ENCODE measurements at regions not wholly inside any gene's neighbourhood (a gene's known extent, or its start where the extent isn't known, plus 50 kb on each side); places are given as distances from the start of the nearest gene placed in this dataset.
A peak's percentile ranks its signal among the peaks of the same experiment; 100 is the strongest.
"Not testable (repeated sequence)": the region's sequence is repeated elsewhere in the genome, so short reads cannot be mapped to it uniquely, and the experiment has no call there.

- H3K27ac Mint-ChIP-seq = no peak overlapping the region
- Histone ChIP-seq H3K4me3 (ENCODE audit: low read length in 2 of 2) (no peak overlapping the region), H3K4me1 (ENCODE audit: insufficient read depth, low read length) (no peaks in the 10 kb centered on the region), H3K27me3 (ENCODE audit: insufficient read depth, low read length) (no peaks in the 10 kb centered on the region), H3K27ac (ENCODE audit: low read depth, low read length) (no peak overlapping the region), H3K9me3 (ENCODE audit: control insufficient read depth in 1 of 2, low read length in 2 of 2) (no peaks in the 10 kb centered on the region), H3K36me3 (ENCODE audit: insufficient read depth, low read length) (no peaks in the 10 kb centered on the region)
- no peak overlapping the region for H3K4me3 Mint-ChIP-seq
- H3K4me1 Mint-ChIP-seq = no peaks in the 10 kb centered on the region
- intact Hi-C loops (cut with micrococcal nuclease) = no loop called here
- no peaks in the 10 kb centered on the region for H3K36me3 Mint-ChIP-seq
- POLR2A ChIA-PET (ENCODE audit: partially characterized antibody) = no interaction called here
- no peak for DNase-seq
- no peaks in the 10 kb centered on the region for H3K27me3 Mint-ChIP-seq
- H3K9me3 Mint-ChIP-seq = peaks cover 0 to 19% (median 10%) of the 10 kb centered on the region in 8 donors
- CTCF ChIA-PET (ENCODE audit: partially characterized antibody) = interaction anchor here (0.6 kb wide), 1 partner anchor 1034 kb away, joined by 3 read pairs; no protein-coding TSS in a partner anchor
These were observed 1641.9 kb upstream of the PIK3C3 start for GRCh38 chr18:40313030-40313642.

- H3K4me1 Mint-ChIP-seq = no peaks in the 10 kb centered on the region
- peaks cover 0 to 17% (median 10%) of the 10 kb centered on the region in 8 donors for H3K9me3 Mint-ChIP-seq
- H3K36me3 Mint-ChIP-seq = no peaks in the 10 kb centered on the region
- Histone ChIP-seq H3K27ac (ENCODE audit: low read depth, low read length) (no peak overlapping the region), H3K36me3 (ENCODE audit: insufficient read depth, low read length) (no peaks in the 10 kb centered on the region), H3K27me3 (ENCODE audit: insufficient read depth, low read length) (no peaks in the 10 kb centered on the region), H3K4me3 (ENCODE audit: low read length in 2 of 2) (no peak overlapping the region), H3K4me1 (ENCODE audit: insufficient read depth, low read length) (no peaks in the 10 kb centered on the region), H3K9me3 (ENCODE audit: control insufficient read depth in 1 of 2, low read length in 2 of 2) (peaks cover 0 to 12% of the 10 kb centered on the region in 2 donors)
- ChIA-PET CTCF (ENCODE audit: partially characterized antibody) (no interaction called here), POLR2A (ENCODE audit: partially characterized antibody) (no interaction called here)
- no peak for DNase-seq
- intact Hi-C loops (cut with micrococcal nuclease) = no loop called here
- no peak overlapping the region for H3K4me3 Mint-ChIP-seq
- H3K27me3 Mint-ChIP-seq = no peaks in the 10 kb centered on the region
- H3K27ac Mint-ChIP-seq = no peak overlapping the region
These were observed 1647.4 kb upstream of the PIK3C3 start for GRCh38 chr18:40307627-40308026.

- intact Hi-C loops (cut with micrococcal nuclease) = no loop called here
- no peak for DNase-seq
- no peaks in the 10 kb centered on the region for H3K4me1 ChIP-seq (ENCODE audit: insufficient read depth, low read length)
- no peaks in the 10 kb centered on the region for H3K27me3 Mint-ChIP-seq
- CTCF ChIA-PET (ENCODE audit: partially characterized antibody) = no interaction called here
- H3K27ac Mint-ChIP-seq = no peak overlapping the region
- H3K27ac ChIP-seq (ENCODE audit: low read depth, low read length) = no peak overlapping the region
- peaks cover 2 to 23% (median 9%) of the 10 kb centered on the region in 8 donors for H3K9me3 Mint-ChIP-seq
- no peaks in the 10 kb centered on the region for H3K27me3 ChIP-seq (ENCODE audit: insufficient read depth, low read length)
- no peak overlapping the region for H3K4me3 ChIP-seq (ENCODE audit: low read length in 2 of 2)
- no peaks in the 10 kb centered on the region for H3K4me1 Mint-ChIP-seq
- no peaks in the 10 kb centered on the region for H3K9me3 ChIP-seq (ENCODE audit: control insufficient read depth in 1 of 2, low read length in 2 of 2)
- no peak overlapping the region for H3K4me3 Mint-ChIP-seq
- no peaks in the 10 kb centered on the region for H3K36me3 ChIP-seq (ENCODE audit: insufficient read depth, low read length)
- POLR2A ChIA-PET (ENCODE audit: partially characterized antibody) = no interaction called here
- no peaks in the 10 kb centered on the region for H3K36me3 Mint-ChIP-seq
These were observed 1658.2 kb upstream of the PIK3C3 start for GRCh38 chr18:40296717-40297413.

GRCh38 chr18:40292985-40293710, 1661.9 kb upstream of the PIK3C3 start:
- H3K27me3 ChIP-seq (ENCODE audit: insufficient read depth, low read length) = no peaks in the 10 kb centered on the region
- Mint-ChIP-seq H3K4me1 (no peaks in the 10 kb centered on the region), H3K4me3 (no peak overlapping the region), H3K27me3 (no peaks in the 10 kb centered on the region), H3K36me3 (no peaks in the 10 kb centered on the region), H3K9me3 (peaks cover 2 to 19% (median 9%) of the 10 kb centered on the region in 8 donors), H3K27ac (peak overlapping the region in 1 of 7 donors; percentile 22)
- H3K36me3 ChIP-seq (ENCODE audit: insufficient read depth, low read length) = no peaks in the 10 kb centered on the region
- no peak for DNase-seq
- no peak overlapping the region for H3K27ac ChIP-seq (ENCODE audit: low read depth, low read length)
- ChIA-PET POLR2A (ENCODE audit: partially characterized antibody) (no interaction called here), CTCF (ENCODE audit: partially characterized antibody) (no interaction called here)
- no peak overlapping the region for H3K4me3 ChIP-seq (ENCODE audit: low read length in 2 of 2)
- no peaks in the 10 kb centered on the region for H3K9me3 ChIP-seq (ENCODE audit: control insufficient read depth in 1 of 2, low read length in 2 of 2)
- intact Hi-C loops (cut with micrococcal nuclease) = no loop called here
- no peaks in the 10 kb centered on the region for H3K4me1 ChIP-seq (ENCODE audit: insufficient read depth, low read length)

GRCh38 chr18:40283560-40283959, 1671.5 kb upstream of the PIK3C3 start:
- Mint-ChIP-seq H3K36me3 (no peaks in the 10 kb centered on the region), H3K4me3 (no peak overlapping the region), H3K4me1 (no peaks in the 10 kb centered on the region), H3K27ac (no peak overlapping the region), H3K27me3 (no peaks in the 10 kb centered on the region), H3K9me3 (peaks cover 2 to 29% (median 15%) of the 10 kb centered on the region in 8 donors)
- intact Hi-C loops (cut with micrococcal nuclease) = no loop called here
- ChIA-PET CTCF (ENCODE audit: partially characterized antibody) (no interaction called here), POLR2A (ENCODE audit: partially characterized antibody) (no interaction called here)
- Histone ChIP-seq H3K27me3 (ENCODE audit: insufficient read depth, low read length) (no peaks in the 10 kb centered on the region), H3K27ac (ENCODE audit: low read depth, low read length) (no peak overlapping the region), H3K9me3 (ENCODE audit: control insufficient read depth in 1 of 2, low read length in 2 of 2) (no peaks in the 10 kb centered on the region), H3K36me3 (ENCODE audit: insufficient read depth, low read length) (no peaks in the 10 kb centered on the region), H3K4me1 (ENCODE audit: insufficient read depth, low read length) (no peaks in the 10 kb centered on the region), H3K4me3 (ENCODE audit: low read length in 2 of 2) (no peak overlapping the region)
- DNase-seq = no peak

- POLR2A ChIA-PET (ENCODE audit: partially characterized antibody); H3K27ac Mint-ChIP-seq: not testable (repeated sequence)
- CTCF ChIA-PET (ENCODE audit: partially characterized antibody) = interaction anchor here (0.6 kb wide), 1 partner anchor 11 kb away, joined by 4 read pairs; no protein-coding TSS in a partner anchor
These were observed 1673.7 kb upstream of the PIK3C3 start for GRCh38 chr18:40281356-40281755.

GRCh38 chr18:40274618-40275196, 1680.3 kb upstream of the PIK3C3 start:
- H3K27me3 Mint-ChIP-seq = no peaks in the 10 kb centered on the region
- Histone ChIP-seq H3K27ac (ENCODE audit: low read depth, low read length) (no peak overlapping the region), H3K9me3 (ENCODE audit: control insufficient read depth in 1 of 2, low read length in 2 of 2) (no peaks in the 10 kb centered on the region), H3K36me3 (ENCODE audit: insufficient read depth, low read length) (no peaks in the 10 kb centered on the region), H3K27me3 (ENCODE audit: insufficient read depth, low read length) (no peaks in the 10 kb centered on the region), H3K4me3 (ENCODE audit: low read length in 2 of 2) (no peak overlapping the region), H3K4me1 (ENCODE audit: insufficient read depth, low read length) (no peaks in the 10 kb centered on the region)
- intact Hi-C loops (cut with micrococcal nuclease) = no loop called here
- peaks cover 0 to 27% (median 11%) of the 10 kb centered on the region in 8 donors for H3K9me3 Mint-ChIP-seq
- DNase-seq = no peak
- H3K36me3 Mint-ChIP-seq = no peaks in the 10 kb centered on the region
- H3K27ac Mint-ChIP-seq = no peak overlapping the region
- no peaks in the 10 kb centered on the region for H3K4me1 Mint-ChIP-seq
- ChIA-PET CTCF (ENCODE audit: partially characterized antibody) (no interaction called here), POLR2A (ENCODE audit: partially characterized antibody) (no interaction called here)
- H3K4me3 Mint-ChIP-seq = no peak overlapping the region

More at GRCh38 chr18:40281356-40281755, 1673.7 kb upstream of the PIK3C3 start:
- H3K9me3 Mint-ChIP-seq = peaks cover 7 to 36% (median 18%) of the 10 kb centered on the region in 8 donors
- H3K4me1 Mint-ChIP-seq; H3K4me3 ChIP-seq (ENCODE audit: low read length in 2 of 2); H3K36me3 Mint-ChIP-seq; H3K36me3 ChIP-seq (ENCODE audit: insufficient read depth, low read length); H3K9me3 ChIP-seq (ENCODE audit: control insufficient read depth in 1 of 2, low read length in 2 of 2); H3K4me3 Mint-ChIP-seq; H3K4me1 ChIP-seq (ENCODE audit: insufficient read depth, low read length); intact Hi-C loops (cut with micrococcal nuclease); H3K27ac ChIP-seq (ENCODE audit: low read depth, low read length); DNase-seq; H3K27me3 ChIP-seq (ENCODE audit: insufficient read depth, low read length); H3K27me3 Mint-ChIP-seq: not testable (repeated sequence)

Data from CD4-positive, alpha-beta memory T cell (primary cell).